ENCODE measurements at regions not wholly inside any gene's neighbourhood (a gene's known extent, or its start where the extent isn't known, plus 50 kb on each side); places are given as distances from the start of the nearest gene placed in this dataset.
"Not testable (repeated sequence)": the region's sequence is repeated elsewhere in the genome, so short reads cannot be mapped to it uniquely, and the experiment has no call there.

GRCh38 chr2:111667542-111668273 is 216.3 kb downstream of the ANAPC1 start:
- Mint-ChIP-seq H3K27me3 (ENCODE audit: low read depth) (peaks cover 3% of the 10 kb centered on the region), H3K9me3 (ENCODE audit: insufficient read depth) (no peaks in the 10 kb centered on the region), H3K4me1 (ENCODE audit: low read depth) (peaks cover 5% of the 10 kb centered on the region), H3K36me3 (ENCODE audit: low read depth) (no peaks in the 10 kb centered on the region), H3K27ac (no peak overlapping the region), H3K4me3 (no peak overlapping the region)
- peak; percentile 20 for DNase-seq
- CTCF ChIA-PET: no interaction called here
- ATAC-seq: peak; percentile 39
- POLR2A ChIA-PET: no interaction called here

DNA sequence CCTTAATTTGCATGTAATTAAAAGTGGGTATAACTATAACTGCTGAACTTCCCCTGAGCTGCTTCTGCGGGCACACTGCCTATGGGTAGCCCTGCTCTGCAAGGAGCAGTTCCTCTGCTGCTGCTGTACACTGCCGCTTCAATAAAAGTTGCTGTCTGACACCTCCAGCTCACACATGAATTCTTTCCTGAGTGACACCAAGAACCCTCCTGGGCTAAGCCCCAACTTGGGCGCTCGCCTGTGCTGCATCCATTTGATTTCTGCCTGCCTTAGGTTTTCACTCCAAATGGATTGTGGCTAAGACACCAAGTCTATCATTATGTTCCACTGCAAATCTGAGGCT is 215.7 kb downstream of the ANAPC1 start:
- POLR2A ChIA-PET: no interaction called here
- Mint-ChIP-seq H3K4me1 (ENCODE audit: low read depth) (no peaks in the 10 kb centered on the region), H3K36me3 (ENCODE audit: low read depth) (no peaks in the 10 kb centered on the region), H3K9me3 (ENCODE audit: insufficient read depth) (no peaks in the 10 kb centered on the region), H3K27me3 (ENCODE audit: low read depth) (peaks cover 3% of the 10 kb centered on the region), H3K27ac (no peak overlapping the region), H3K4me3 (no peak overlapping the region)
- no peak for ATAC-seq
- no peak for DNase-seq
- CTCF ChIA-PET: no interaction called here

DNA sequence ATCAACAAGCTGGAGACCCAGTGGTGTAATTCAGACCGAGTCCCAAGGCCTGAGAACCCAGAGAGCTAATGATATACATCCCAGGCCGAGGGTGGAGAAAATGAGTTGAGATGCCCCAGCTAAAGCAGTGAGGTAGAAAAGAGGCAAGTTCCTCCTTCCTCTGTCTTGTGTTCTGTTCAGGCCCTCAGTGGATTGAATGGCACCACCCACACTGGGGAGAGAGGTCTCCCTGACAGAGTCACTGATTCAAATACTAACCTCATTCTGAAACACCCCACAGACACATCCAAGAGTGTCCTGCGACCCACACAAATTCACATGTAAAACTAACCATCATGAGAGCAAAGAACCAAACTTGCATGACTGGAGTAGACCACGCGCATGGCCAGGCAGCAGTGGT is 215.3 kb downstream of the ANAPC1 start:
- no peaks in the 10 kb centered on the region for H3K4me1 Mint-ChIP-seq (ENCODE audit: low read depth)
- CTCF ChIA-PET: interaction anchor here (1.8 kb wide), 1 partner anchor 33 kb away, joined by 4 read pairs; no protein-coding TSS in a partner anchor
- H3K36me3 Mint-ChIP-seq (ENCODE audit: low read depth): no peaks in the 10 kb centered on the region
- ATAC-seq (no peak), DNase-seq (no peak)
- H3K4me3 Mint-ChIP-seq: no peak overlapping the region
- H3K27me3 Mint-ChIP-seq (ENCODE audit: low read depth): peaks cover 3% of the 10 kb centered on the region
- POLR2A ChIA-PET: no interaction called here
- no peak overlapping the region for H3K27ac Mint-ChIP-seq
- no peaks in the 10 kb centered on the region for H3K9me3 Mint-ChIP-seq (ENCODE audit: insufficient read depth)

- Mint-ChIP-seq H3K27me3 (ENCODE audit: low read depth) (no peaks in the 10 kb centered on the region), H3K4me3 (no peak overlapping the region), H3K9me3 (ENCODE audit: insufficient read depth) (no peaks in the 10 kb centered on the region), H3K27ac (no peak overlapping the region), H3K4me1 (ENCODE audit: low read depth) (peaks cover 3% of the 10 kb centered on the region), H3K36me3 (ENCODE audit: low read depth) (no peaks in the 10 kb centered on the region)
- ChIA-PET CTCF (interaction anchor here (1.8 kb wide), 1 partner anchor 31 kb away, joined by 4 read pairs; no protein-coding TSS in a partner anchor), POLR2A (interaction anchor here (0.6 kb wide), 1 partner anchor 615 kb away, joined by 3 read pairs; no protein-coding TSS in a partner anchor)
- ATAC-seq: no peak
- DNase-seq: peak; percentile 9
These were observed 213.9 kb downstream of the ANAPC1 start for GRCh38 chr2:111669928-111670695.

GRCh38 chr2:111670776-111671175 is 213.2 kb downstream of the ANAPC1 start:
- CTCF ChIA-PET: interaction anchor here (1.8 kb wide), 1 partner anchor 31 kb away, joined by 4 read pairs; no protein-coding TSS in a partner anchor
- Mint-ChIP-seq H3K9me3 (ENCODE audit: insufficient read depth) (no peaks in the 10 kb centered on the region), H3K27me3 (ENCODE audit: low read depth) (peaks cover 3% of the 10 kb centered on the region), H3K4me1 (ENCODE audit: low read depth) (peaks cover 6% of the 10 kb centered on the region), H3K36me3 (ENCODE audit: low read depth) (no peaks in the 10 kb centered on the region), H3K4me3 (no peak overlapping the region), H3K27ac (no peak overlapping the region)
- ATAC-seq (no peak), DNase-seq (peak; percentile 9)
- POLR2A ChIA-PET: interaction anchor here (0.6 kb wide), 1 partner anchor 616 kb away, joined by 3 read pairs; no protein-coding TSS in a partner anchor

GRCh38 chr2:111671426-111672150 is 212.4 kb downstream of the ANAPC1 start:
- Mint-ChIP-seq H3K27me3 (ENCODE audit: low read depth) (peaks cover 5% of the 10 kb centered on the region), H3K9me3 (ENCODE audit: insufficient read depth) (no peaks in the 10 kb centered on the region), H3K4me1 (ENCODE audit: low read depth) (peaks cover 6% of the 10 kb centered on the region), H3K36me3 (ENCODE audit: low read depth) (no peaks in the 10 kb centered on the region), H3K27ac (no peak overlapping the region), H3K4me3 (no peak overlapping the region)
- ATAC-seq (no peak), DNase-seq (peak; percentile 8)
- CTCF ChIA-PET: no interaction called here
- POLR2A ChIA-PET: no interaction called here

- H3K4me3 Mint-ChIP-seq; H3K4me1 Mint-ChIP-seq (ENCODE audit: low read depth); DNase-seq; POLR2A ChIA-PET; H3K36me3 Mint-ChIP-seq (ENCODE audit: low read depth); CTCF ChIA-PET; ATAC-seq; H3K27ac Mint-ChIP-seq; H3K9me3 Mint-ChIP-seq (ENCODE audit: insufficient read depth): not testable (repeated sequence)
- H3K27me3 Mint-ChIP-seq (ENCODE audit: low read depth): peaks cover 11% of the 10 kb centered on the region
These were observed 211.4 kb downstream of the ANAPC1 start for GRCh38 chr2:111672641-111673040.

DNA sequence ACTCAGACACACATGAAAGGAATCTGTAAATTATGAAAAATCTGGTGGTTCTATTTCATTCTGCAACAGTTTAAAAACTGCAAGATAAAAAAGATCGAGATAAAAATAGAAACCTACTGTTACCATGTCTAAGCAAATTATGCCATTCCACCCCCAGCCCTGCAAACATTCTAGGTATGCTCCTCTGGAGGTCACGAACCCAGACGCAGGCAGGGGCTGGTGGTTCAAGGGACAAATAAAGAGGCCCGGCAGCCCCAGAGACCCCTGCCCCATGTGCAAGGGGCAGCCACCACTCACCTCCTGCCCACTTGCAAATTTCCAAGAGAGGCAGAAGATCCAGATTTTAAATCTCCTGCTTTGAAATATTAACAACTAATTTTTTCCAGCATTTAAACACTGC is 210.5 kb downstream of the ANAPC1 start:
- CTCF ChIA-PET: no interaction called here
- Mint-ChIP-seq H3K27ac (no peak overlapping the region), H3K4me3 (no peak overlapping the region), H3K27me3 (ENCODE audit: low read depth) (peaks cover 13% of the 10 kb centered on the region), H3K36me3 (ENCODE audit: low read depth) (no peaks in the 10 kb centered on the region), H3K4me1 (ENCODE audit: low read depth) (peaks cover 6% of the 10 kb centered on the region), H3K9me3 (ENCODE audit: insufficient read depth) (no peaks in the 10 kb centered on the region)
- ATAC-seq: no peak
- POLR2A ChIA-PET: no interaction called here
- no peak for DNase-seq

GRCh38 chr2:111675419-111676194 is 208.4 kb downstream of the ANAPC1 start:
- peaks cover 15% of the 10 kb centered on the region for H3K27me3 Mint-ChIP-seq (ENCODE audit: low read depth)
- H3K36me3 Mint-ChIP-seq (ENCODE audit: low read depth): no peaks in the 10 kb centered on the region
- H3K4me1 Mint-ChIP-seq (ENCODE audit: low read depth): peaks cover 6% of the 10 kb centered on the region
- no peaks in the 10 kb centered on the region for H3K9me3 Mint-ChIP-seq (ENCODE audit: insufficient read depth)
- ATAC-seq (no peak), DNase-seq (no peak)
- no peak overlapping the region for H3K4me3 Mint-ChIP-seq
- ChIA-PET CTCF (interaction anchor here (1.1 kb wide), 1 partner anchor 29 kb away, joined by 3 read pairs; no protein-coding TSS in a partner anchor), POLR2A (no interaction called here)
- no peak overlapping the region for H3K27ac Mint-ChIP-seq

DNA sequence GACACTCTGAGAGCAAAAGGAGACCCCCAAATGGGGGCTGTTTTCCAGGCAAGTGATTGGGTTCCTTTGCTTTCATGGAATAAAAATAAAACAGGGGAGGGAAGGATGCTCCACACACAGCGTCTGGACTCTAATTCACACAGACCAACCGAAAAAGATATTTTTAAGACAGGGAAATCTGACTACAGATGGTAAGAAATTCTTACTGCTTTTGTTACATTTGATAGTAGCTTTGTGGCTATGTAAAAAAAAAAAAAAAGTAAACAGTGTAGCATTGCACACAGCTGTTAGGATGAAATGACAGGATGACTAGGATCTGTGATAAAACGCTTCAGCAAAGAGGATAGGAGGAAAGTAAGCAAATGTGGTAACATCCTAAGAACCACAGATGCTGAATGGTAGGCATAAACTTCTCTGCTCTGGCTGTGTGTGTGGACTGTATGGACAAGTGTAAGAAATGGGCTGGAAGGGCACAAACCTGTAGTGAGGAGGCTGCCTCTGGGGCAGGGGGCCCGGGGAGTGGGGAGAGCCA is 207.6 kb downstream of the ANAPC1 start:
- Mint-ChIP-seq H3K27me3 (ENCODE audit: low read depth) (peaks cover 17% of the 10 kb centered on the region), H3K4me1 (ENCODE audit: low read depth) (peaks cover 6% of the 10 kb centered on the region), H3K36me3 (ENCODE audit: low read depth) (no peaks in the 10 kb centered on the region), H3K27ac (no peak overlapping the region), H3K4me3 (no peak overlapping the region), H3K9me3 (ENCODE audit: insufficient read depth) (no peaks in the 10 kb centered on the region)
- ChIA-PET CTCF (interaction anchor here (1.1 kb wide), 1 partner anchor 30 kb away, joined by 3 read pairs; no protein-coding TSS in a partner anchor), POLR2A (no interaction called here)
- ATAC-seq (no peak), DNase-seq (no peak)

GRCh38 chr2:111678161-111678560 is 205.8 kb downstream of the ANAPC1 start:
- DNase-seq: no peak
- POLR2A ChIA-PET: no interaction called here
- no peaks in the 10 kb centered on the region for H3K9me3 Mint-ChIP-seq (ENCODE audit: insufficient read depth)
- H3K4me3 Mint-ChIP-seq: no peak overlapping the region
- H3K4me1 Mint-ChIP-seq (ENCODE audit: low read depth): peaks cover 6% of the 10 kb centered on the region
- H3K36me3 Mint-ChIP-seq (ENCODE audit: low read depth): no peaks in the 10 kb centered on the region
- CTCF ChIA-PET: interaction anchor here (1.9 kb wide), 1 partner anchor 21 kb away, joined by 5 read pairs; no protein-coding TSS in a partner anchor
- ATAC-seq: no peak
- H3K27me3 Mint-ChIP-seq (ENCODE audit: low read depth): peaks cover 19% of the 10 kb centered on the region
- no peak overlapping the region for H3K27ac Mint-ChIP-seq

Measured in activated CD8-positive, alpha-beta T cell treated with anti-CD3 and anti-CD28 coated beads, Interleukin-2, amount 10 ng/mL, durations not matched to agents 7 days and 5 days (primary cell).